ENCODE measurements at regions not wholly inside any gene's neighbourhood (a gene's known extent, or its start where the extent isn't known, plus 50 kb on each side); places are given as distances from the start of the nearest gene placed in this dataset.
A peak's percentile ranks its signal among the peaks of the same experiment; 100 is the strongest.

DNA sequence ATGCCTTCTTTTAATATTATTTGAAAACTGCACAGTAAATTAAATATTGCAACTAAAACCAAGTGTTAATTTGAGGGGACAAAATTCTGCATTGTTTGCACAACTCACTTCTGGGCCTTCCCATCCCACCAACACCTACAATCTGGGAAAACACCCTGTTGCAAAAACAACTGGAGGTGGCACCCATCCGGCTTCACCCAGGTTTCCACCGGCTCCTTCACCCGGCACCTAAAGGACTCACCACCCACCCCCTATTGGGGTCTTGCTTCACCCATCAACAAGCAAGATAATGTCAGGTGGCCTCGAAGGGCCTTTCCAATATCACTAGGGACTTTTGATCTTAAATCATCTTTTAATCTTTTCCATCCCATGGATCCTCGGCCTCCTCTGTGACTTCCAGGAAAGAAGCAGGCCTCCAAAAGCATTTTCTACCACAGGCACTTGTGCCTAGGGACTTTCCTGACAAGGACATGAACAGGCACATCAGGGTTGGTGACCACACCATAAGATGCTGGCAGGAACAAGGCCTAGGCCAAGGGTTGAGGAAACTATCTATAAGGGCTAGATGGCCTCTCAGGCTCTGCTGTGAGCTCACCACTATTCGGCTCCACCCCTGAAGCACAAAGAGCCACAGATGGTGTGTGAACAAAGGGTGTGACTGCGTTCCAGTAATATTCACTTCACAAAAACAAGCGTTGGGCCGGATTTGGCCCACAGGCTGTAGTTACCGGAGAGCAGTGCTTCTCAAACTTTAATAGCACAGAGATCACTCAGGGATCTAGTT is 205.1 kb downstream of the AUH start:
- no peak for DNase-seq (ENCODE audit: low read depth in 2 of 2)

DNA sequence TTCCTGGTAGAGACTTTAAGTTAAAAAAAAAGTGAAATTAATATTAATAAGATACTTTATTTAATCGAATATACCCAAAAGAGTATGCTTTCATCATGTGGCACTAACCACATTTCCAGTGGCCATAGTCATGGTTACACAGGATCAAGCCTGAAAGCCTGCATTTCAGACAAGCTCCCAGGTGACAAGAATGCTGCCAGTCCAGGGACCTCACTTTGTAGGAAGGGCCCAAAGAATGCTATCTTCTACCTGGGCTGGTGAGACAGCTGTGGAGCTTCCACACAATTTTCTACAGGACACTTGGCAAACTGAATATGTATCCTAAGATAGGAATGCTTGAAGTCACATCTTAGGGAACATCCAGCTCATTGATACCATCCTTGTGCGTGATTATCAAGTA is 203.8 kb downstream of the AUH start:
- no peak for DNase-seq (ENCODE audit: low read depth in 2 of 2)

DNA sequence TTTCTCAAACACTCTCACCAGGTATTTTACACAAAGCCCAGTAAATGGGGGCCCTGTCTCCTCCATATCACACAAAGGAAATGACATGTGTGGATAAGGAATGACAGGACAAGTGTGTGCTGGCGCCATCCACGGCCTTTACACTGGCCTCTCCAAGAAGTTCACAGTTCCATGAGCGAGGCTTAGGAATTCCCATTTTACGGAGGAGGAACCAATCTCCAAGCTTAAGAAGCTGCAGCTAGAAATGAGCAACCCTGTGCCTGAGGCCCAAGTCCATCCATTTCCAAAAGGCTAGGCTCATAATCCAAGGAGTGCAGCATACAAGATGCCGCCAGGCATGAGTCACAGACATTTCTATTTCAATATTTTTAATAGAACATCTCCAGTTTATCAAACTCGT is 203.4 kb downstream of the AUH start:
- no peak for DNase-seq (ENCODE audit: low read depth in 2 of 2)

DNA sequence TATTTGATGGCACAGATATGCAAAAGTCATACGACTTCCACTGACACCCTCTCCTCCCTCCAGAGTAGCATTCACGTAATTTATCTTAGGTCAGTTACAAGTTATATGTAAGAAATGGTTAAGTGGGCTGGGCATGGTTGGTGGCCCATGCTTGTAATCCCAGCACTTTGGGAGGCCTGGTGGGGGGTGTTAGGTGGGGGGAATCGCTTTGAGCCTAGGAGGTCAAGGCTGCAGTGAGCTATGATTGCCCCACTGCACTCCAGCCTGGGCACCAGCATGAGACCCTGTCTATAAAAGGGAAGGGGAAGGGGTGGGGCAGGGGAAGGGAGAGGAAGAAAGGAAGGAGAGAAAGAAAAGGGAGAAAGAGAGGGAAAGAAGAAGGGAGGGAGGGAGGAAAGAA is 202.8 kb downstream of the AUH start:
- DNase-seq (ENCODE audit: low read depth in 2 of 2): no peak

DNA sequence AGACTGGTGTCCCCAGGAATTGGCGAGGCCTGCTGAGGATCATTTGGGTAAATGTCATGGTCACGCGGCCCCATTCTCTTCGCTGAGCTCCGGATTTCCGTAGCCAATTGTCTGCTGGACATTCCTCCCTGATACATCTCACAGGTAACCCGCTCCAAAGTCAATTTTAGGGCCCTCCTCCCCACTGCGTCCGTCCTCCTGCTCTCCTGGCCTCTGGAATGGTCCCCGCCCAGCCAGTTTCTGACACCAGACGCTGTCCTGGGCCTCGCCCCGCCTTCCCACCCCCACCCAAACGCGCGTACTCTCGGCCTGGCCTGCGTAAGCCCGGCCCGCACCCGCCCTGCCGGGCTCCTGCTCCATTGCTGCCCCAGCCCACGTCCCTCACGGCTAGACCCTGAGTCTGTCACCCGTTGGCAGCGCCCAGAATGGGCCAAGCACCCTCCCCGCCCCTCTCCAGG is 202.0 kb downstream of the AUH start:
- no peak for DNase-seq (ENCODE audit: low read depth in 2 of 2)

DNA sequence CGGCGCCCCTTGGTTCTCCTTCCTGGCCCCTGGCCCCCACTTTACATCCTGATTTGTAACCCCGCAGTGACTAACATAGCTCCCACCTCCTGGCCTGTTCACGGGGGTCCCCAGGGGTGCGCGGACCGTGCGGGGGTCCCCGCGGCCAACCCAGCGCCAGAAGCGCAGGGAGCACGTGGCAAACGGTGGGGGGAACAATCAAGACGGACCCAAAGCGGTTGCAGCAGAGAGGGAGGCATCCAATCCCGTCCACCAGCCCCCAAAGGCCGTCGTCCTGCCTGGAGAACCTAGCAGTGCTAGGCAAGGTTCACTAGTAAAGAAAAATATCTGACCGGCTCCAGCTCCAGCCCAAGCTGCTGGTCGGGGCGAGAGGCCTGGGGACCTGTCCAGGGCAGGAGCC is 201.5 kb downstream of the AUH start:
- no peak for DNase-seq (ENCODE audit: low read depth in 2 of 2)

DNA sequence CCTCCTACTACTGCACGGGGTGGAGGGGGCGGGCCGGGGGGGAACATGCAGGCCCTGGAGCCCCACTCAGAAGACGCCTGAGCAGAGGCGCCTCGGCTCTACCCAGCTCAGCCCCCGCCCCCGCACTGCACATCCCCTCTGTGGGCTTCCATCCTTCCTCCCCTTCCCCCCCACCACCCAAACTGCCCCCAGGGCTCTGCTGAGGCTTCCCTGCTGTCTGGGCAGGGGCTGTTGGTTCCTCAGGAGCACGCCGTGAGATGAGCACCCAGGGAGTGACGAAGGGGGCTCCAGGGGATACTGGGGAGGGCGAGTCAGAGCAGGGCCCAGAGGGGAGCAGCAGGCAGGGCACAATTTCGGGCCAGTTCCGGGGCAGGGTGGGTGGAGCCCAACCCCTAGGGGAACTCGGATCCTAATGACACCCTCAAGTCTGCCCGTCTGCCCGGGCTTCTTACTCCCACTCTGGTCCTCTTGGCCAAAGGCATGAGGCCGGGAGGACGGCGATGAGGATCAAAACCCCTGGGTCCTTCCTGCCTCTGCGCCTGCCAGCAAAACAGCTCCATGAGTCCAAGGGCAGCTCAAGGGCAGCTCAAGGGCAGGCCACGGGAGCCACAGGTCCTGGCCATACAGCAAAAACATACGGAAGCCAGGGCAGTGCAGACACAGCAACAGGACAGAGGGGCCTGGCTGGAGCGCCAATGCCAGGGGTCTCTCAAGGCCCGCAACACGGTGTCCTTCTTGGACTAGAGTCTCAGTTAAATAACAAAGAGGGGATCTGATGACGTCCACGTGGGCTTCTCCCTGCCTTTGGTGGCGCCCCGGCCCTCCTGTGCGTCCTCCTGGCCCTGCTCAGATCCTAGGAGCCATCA is 200.9 kb downstream of the AUH start:
- no peak for DNase-seq (ENCODE audit: low read depth in 2 of 2)

DNA sequence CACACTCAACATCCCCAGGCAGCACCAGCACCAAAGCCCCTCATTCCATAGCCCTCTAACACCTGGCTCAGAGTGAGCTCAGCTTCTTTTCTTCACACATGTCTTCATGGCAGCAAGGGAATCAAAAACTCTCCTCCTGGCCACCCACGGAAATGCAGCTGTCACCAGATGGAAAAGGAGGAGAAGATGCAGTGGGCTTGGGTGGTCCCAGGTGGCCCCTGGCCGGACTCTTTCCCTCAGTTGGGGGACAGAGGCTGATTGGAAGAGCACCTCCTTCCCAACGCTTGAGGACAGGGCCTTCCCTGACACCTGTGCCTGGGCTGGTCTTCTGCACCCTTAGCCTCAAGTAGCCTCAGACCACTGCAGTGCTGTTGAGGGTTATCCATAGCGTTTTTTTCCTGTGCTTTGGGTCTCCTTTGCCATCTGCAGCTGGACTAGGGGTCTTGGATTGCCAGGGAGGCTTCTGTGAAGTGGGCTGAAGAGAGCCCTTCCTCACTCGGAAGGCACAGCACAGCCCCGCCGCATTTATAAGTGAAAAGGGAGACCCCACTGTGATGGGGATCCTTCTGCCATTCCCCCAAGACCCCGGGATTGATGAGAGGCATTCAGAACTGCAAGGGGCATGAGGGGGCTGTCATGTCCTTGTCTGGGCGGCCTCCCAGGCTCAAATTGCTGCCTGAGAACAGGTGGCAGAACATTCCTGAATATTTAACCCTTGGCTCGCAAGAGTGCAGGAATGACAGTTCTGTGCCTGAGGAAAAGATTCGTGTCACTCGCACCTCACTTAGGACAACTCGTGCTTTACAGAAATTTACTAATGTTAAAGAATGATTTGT is 200.0 kb downstream of the AUH start:
- no peak for DNase-seq (ENCODE audit: low read depth in 2 of 2)

DNA sequence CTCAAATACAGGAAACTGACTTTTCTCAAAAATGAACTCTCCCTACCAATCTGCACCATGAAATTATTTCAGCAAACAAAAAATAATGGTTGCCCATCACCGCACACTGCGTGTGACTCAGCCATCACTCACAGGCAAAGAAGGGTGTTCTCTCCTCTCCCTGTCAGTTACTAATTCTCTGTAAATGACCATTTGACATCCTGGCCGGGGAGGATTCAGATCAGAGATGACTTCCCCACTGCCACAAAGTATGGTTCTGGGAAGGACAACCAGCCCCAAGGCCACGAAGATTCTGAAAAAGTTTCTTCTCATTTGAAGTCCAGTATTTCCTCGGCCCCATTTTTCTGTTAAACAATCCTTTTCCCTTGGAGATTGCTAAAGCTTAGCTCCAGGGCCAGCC is 199.4 kb downstream of the AUH start:
- DNase-seq (ENCODE audit: low read depth in 2 of 2): peak in 1 of 2 donors; percentile 17

DNA sequence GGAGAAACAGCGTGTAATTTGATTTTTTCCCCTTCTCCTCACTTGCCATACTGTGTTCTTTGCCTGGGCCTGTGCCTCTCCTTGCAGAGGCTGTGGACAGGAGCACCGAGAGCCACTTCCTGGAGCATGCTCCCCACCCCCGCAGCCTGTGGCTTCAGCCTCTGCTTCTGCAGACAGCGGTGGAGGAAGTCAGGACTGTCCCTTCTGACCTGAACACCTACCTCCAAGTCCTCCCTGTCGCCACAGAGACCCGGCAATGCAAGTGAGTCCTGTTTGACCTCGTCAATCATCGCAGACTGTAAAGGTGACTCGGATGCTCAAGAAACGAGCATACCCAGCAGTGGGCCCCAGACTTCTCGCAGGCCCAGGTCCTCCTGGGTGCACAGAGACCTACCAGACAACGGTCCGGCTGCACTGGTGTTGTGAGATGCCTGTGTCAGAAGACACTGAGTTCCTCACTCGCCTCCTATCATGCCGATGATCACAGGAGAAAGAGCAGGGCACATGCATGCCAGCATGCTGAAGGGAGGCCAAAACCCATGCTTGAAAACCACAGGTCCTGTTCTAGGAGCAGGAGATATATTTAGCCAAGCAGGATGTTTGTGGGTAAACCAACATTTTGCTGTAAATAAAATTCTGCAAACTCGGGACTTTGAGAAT is 198.8 kb downstream of the AUH start:
- DNase-seq (ENCODE audit: low read depth in 2 of 2): no peak

DNA sequence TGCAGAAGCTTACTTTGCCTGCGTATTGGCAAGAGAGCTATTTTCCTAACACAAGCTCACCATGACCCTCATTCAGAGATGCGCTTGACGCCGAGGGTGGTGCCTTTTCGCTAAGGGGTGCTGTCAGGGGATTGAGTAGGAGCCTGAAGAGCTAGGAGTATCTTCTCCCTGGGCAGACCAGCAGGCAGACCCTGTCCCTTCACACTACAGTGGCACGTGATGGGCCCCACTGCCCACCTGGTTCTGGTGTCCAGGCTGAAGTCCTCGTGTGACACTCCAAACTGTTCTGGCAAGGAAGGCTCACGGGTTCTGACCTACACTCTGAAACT is 198.3 kb downstream of the AUH start:
- no peak for DNase-seq (ENCODE audit: low read depth in 2 of 2)

DNA sequence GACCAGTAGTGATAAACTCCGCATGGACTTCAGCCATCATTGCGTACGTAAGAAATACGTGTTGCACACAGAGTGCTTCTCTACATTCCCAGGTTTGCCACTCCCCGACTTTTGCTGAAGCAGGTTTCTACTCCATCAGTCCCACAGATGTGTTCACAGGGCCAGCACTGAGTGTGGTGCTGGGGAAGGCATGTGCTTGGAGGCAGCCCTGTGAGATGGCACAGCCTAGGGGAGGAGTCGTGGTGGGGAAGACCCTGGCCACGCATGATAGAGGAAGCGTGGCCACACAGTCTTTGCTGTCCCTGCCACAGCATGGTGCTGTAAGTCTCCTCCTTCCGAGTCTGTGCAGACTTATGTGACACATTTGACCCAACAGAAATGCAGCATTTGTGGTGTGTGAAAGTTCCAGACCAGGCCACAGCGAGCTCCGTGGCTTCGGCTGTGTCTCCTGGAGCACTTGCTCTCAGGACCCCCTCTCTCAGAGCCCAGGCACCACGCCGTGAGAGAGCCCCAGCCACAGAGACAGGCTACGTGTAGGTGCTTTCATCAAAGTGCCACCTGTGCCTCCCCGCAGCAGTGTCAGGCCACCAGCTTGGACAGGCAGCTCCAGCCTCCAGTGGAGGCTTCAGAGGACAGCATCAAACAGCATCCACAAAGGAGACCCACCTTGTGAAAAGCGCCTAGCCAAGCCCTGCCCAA is 197.8 kb downstream of the AUH start:
- no peak for DNase-seq (ENCODE audit: low read depth in 2 of 2)
